Caco-2 (cell line): ENCODE measurements at regions not wholly inside any gene's neighbourhood (a gene's known extent, or its start where the extent isn't known, plus 50 kb on each side); places are given as distances from the start of the nearest gene placed in this dataset.
A peak's percentile ranks its signal among the peaks of the same experiment; 100 is the strongest.

Source experiments
- BruUV-seq: library from RNA; stranded (reverse); fragments of 400-500 nt; replicated peaks from 2 replicates; lab custom pipeline; 2021; lab: Mats Ljungman, UMichigan
- CTCF ChIA-PET: fragments of 300-600 bp; sonication (Branson Sonifier 250); formaldehyde crosslinking; loops from one replicate; lab custom pipeline; 2022; ENCODE audit warnings: antibody characterized with exemption; lab: Charles Lee
- POLR2A ChIA-PET: fragments of 300-600 bp; sonication (Branson Sonifier 250); formaldehyde crosslinking; loops from one replicate; lab custom pipeline; 2022; ENCODE audit warnings: antibody characterized with exemption; lab: Charles Lee
- DNase-seq, 2 experiments: peaks; one replicate each; pipeline versions ENCODE4 v3.0.0 to v3.0.0-alpha.2; 2020 to 2022
- H3K27me3 ChIP-seq: replicated peaks from 2 replicates; pipeline ENCODE4 v1.6.0; 2011; ENCODE audit warnings: low read length; ENCODE audit not compliant: control insufficient read depth, insufficient read depth
- H3K36me3 ChIP-seq: 2 replicates; pipeline ENCODE4 v1.5.1; 2011; ENCODE audit warnings: low read length; ENCODE audit not compliant: control insufficient read depth, insufficient read depth
- H3K4me1 ChIP-seq: fragments of 250-450 bp; sonication (Bioruptor Pico); 2 replicates; pipeline ENCODE4 v1.5.1; 2020; ENCODE audit warnings: mild to moderate bottlenecking
- H3K4me3 ChIP-seq: 2 replicates; pipeline ENCODE4 v1.5.1; 2011; ENCODE audit warnings: low read depth, mild to moderate bottlenecking, control low read depth, low read length
- H3K9me3 ChIP-seq: fragments of 250-450 bp; sonication (Bioruptor Pico); 2 replicates; pipeline ENCODE4 v1.5.1; 2020; ENCODE audit warnings: mild to moderate bottlenecking, moderate library complexity
- H3K27ac Mint-ChIP-seq: one replicate; pipeline ENCODE4 v1.8.0; 2022; ENCODE audit warnings: mixed read lengths; ENCODE audit not compliant: unreplicated experiment
- H3K27me3 Mint-ChIP-seq: one replicate; pipeline ENCODE4 v1.8.0; 2022; ENCODE audit warnings: mixed read lengths; ENCODE audit not compliant: insufficient read depth, unreplicated experiment
- H3K36me3 Mint-ChIP-seq: one replicate; pipeline ENCODE4 v1.8.0; 2022; ENCODE audit warnings: mild to moderate bottlenecking, mixed read lengths; ENCODE audit not compliant: insufficient read depth, unreplicated experiment
- H3K4me1 Mint-ChIP-seq: one replicate; pipeline ENCODE4 v1.8.0; 2022; ENCODE audit warnings: low read depth, mixed read lengths; ENCODE audit not compliant: unreplicated experiment
- H3K4me3 Mint-ChIP-seq: one replicate; pipeline ENCODE4 v1.8.0; 2022; ENCODE audit warnings: mild to moderate bottlenecking, moderate library complexity, mixed read lengths; ENCODE audit not compliant: unreplicated experiment
- H3K9me3 Mint-ChIP-seq: one replicate; pipeline ENCODE4 v1.8.0; 2022; ENCODE audit warnings: mixed read lengths; ENCODE audit not compliant: unreplicated experiment
- intact Hi-C: fragments of 100-400 bp; cut with micrococcal nuclease; formaldehyde crosslinking; loops from one replicate; pipeline ENCODE4 v1.10.0; 2022; ENCODE audit not compliant: unreplicated experiment
- TF ChIP-seq, protein P1 (sequence below), 2 experiments: fragments of 200-600 bp in 1 of 2; IDR thresholded peaks; 1 replicate in 1 of 2; 2 replicates in 1 of 2; pipeline versions ENCODE4 v1.5.1 to v1.8.0; 2011 to 2022; ENCODE audit warnings: antibody characterized with exemption in 1 of 2, control low read depth in 1 of 2, inconsistent platforms in 1 of 2, low read depth in 1 of 2, low read length in 1 of 2, mild to moderate bottlenecking in 1 of 2, moderate library complexity in 1 of 2; ENCODE audit not compliant: insufficient read depth in 1 of 2, severe bottlenecking in 1 of 2, unreplicated experiment in 1 of 2

DNA sequence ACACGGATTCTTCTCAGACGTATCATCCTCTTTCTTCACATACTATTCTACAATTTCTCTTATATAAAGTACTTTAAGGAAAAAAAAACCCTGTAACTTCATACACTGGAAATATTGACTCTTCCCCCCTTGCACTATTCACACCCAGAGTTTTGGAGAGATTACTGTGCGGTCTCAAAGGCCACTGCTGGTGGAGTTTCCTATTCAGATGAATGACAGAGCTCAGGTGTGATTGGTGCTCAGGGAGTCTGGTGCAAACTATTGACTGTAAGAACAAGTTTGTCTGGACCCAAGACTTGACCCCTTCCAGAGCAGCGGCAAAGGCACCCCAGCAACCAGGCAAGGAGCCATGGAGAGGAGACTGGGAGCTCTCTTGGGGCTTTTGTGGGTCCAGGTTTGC lies 187.5 kb upstream of the OR4E1 start:
- no peak for DNase-seq
- BruUV-seq, result no TSS peak
- no peak overlapping the region for H3K27ac Mint-ChIP-seq
- H3K27me3 ChIP-seq, result no peaks in the 10 kb centered on the region
- H3K4me1 ChIP-seq, result no peaks in the 10 kb centered on the region
- peaks cover 19% of the 10 kb centered on the region for H3K27me3 Mint-ChIP-seq
- H3K4me3 ChIP-seq, result no peak overlapping the region
- H3K36me3 Mint-ChIP-seq, result no peaks in the 10 kb centered on the region
- no peaks in the 10 kb centered on the region for H3K9me3 ChIP-seq
- intact Hi-C loops, result loop anchor here (10.0 kb wide), 1 partner anchor 96 kb away; no protein-coding TSS in a partner anchor
- POLR2A ChIA-PET, result interaction anchor here (0.5 kb wide), 1 partner anchor 26 kb away, joined by 3 read pairs; no protein-coding TSS in a partner anchor
- H3K4me1 Mint-ChIP-seq, result no peaks in the 10 kb centered on the region
- no peaks in the 10 kb centered on the region for H3K36me3 ChIP-seq
- H3K9me3 Mint-ChIP-seq, result no peaks in the 10 kb centered on the region
- H3K4me3 Mint-ChIP-seq, result no peak overlapping the region
- TF ChIP-seq, protein P1, sequence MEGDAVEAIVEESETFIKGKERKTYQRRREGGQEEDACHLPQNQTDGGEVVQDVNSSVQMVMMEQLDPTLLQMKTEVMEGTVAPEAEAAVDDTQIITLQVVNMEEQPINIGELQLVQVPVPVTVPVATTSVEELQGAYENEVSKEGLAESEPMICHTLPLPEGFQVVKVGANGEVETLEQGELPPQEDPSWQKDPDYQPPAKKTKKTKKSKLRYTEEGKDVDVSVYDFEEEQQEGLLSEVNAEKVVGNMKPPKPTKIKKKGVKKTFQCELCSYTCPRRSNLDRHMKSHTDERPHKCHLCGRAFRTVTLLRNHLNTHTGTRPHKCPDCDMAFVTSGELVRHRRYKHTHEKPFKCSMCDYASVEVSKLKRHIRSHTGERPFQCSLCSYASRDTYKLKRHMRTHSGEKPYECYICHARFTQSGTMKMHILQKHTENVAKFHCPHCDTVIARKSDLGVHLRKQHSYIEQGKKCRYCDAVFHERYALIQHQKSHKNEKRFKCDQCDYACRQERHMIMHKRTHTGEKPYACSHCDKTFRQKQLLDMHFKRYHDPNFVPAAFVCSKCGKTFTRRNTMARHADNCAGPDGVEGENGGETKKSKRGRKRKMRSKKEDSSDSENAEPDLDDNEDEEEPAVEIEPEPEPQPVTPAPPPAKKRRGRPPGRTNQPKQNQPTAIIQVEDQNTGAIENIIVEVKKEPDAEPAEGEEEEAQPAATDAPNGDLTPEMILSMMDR (IDR thresholded peaks at IDR 0.05; ENCODE audit: insufficient read depth in 1 of 2, low read depth in 1 of 2, low read length in 1 of 2, severe bottlenecking in 1 of 2, unreplicated experiment in 1 of 2), result no peak
- CTCF ChIA-PET, result interaction anchor here (2.5 kb wide), 1 partner anchor 8 kb away, joined by 11 read pairs; no protein-coding TSS in a partner anchor

DNA sequence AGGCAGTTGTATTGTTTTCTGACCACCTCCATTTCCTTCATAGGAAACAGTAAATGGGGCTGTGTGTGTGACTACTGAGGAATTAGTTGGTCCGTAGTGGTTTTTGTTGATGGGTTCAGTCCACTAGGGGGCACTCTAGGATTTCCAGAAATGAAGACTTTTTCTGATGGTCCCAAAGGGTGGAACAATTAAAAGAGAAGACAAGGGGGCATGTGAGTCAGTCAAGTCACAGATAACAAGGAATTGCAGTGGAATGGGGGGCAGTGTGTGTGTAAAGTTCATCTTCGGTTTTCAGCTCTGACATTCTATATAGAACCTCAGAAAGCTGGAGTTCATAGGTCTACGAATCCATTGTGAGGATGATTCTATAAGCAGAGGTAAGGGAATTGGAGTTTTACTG lies 186.6 kb upstream of the OR4E1 start:
- TF ChIP-seq, protein P1 (IDR thresholded peaks at IDR 0.05; ENCODE audit: insufficient read depth in 1 of 2, low read depth in 1 of 2, low read length in 1 of 2, severe bottlenecking in 1 of 2, unreplicated experiment in 1 of 2), result peak; percentile 19 to 45
- POLR2A ChIA-PET, result no interaction called here
- H3K4me3 Mint-ChIP-seq, result no peak overlapping the region
- H3K9me3 Mint-ChIP-seq, result no peaks in the 10 kb centered on the region
- peaks cover 15% of the 10 kb centered on the region for H3K27me3 Mint-ChIP-seq
- intact Hi-C loops, result loop anchor here (10.0 kb wide), 1 partner anchor 95 kb away; no protein-coding TSS in a partner anchor
- no peaks in the 10 kb centered on the region for H3K4me1 Mint-ChIP-seq
- H3K4me1 ChIP-seq, result no peaks in the 10 kb centered on the region
- no peaks in the 10 kb centered on the region for H3K36me3 ChIP-seq
- no peak overlapping the region for H3K4me3 ChIP-seq
- CTCF ChIA-PET, result interaction anchor here (2.5 kb wide), 1 partner anchor 7 kb away, joined by 11 read pairs; no protein-coding TSS in a partner anchor
- no peaks in the 10 kb centered on the region for H3K36me3 Mint-ChIP-seq
- no peaks in the 10 kb centered on the region for H3K27me3 ChIP-seq
- no TSS peak for BruUV-seq
- peak in 1 of 2 experiments; percentile 12 for DNase-seq
- H3K27ac Mint-ChIP-seq, result no peak overlapping the region
- H3K9me3 ChIP-seq, result no peaks in the 10 kb centered on the region

DNA sequence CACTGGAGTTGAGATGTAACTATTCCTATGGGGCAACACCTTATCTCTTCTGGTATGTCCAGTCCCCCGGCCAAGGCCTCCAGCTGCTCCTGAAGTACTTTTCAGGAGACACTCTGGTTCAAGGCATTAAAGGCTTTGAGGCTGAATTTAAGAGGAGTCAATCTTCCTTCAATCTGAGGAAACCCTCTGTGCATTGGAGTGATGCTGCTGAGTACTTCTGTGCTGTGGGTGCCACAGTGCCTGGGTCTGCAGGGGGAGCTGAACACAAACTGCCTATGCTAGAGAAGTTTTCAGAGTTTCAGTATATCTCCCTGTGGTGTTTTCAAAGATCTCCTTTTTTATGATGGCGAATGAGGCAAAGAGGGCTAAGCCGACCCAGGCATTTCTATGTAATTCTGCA lies 179.2 kb upstream of the OR4E1 start:
- intact Hi-C loops, result no loop called here
- H3K27ac Mint-ChIP-seq, result no peak overlapping the region
- no peak overlapping the region for H3K4me3 Mint-ChIP-seq
- TF ChIP-seq, protein P1 (IDR thresholded peaks at IDR 0.05; ENCODE audit: insufficient read depth in 1 of 2, low read depth in 1 of 2, low read length in 1 of 2, severe bottlenecking in 1 of 2, unreplicated experiment in 1 of 2), result no peak
- no TSS peak for BruUV-seq
- no peak overlapping the region for H3K4me3 ChIP-seq
- POLR2A ChIA-PET, result no interaction called here
- no peaks in the 10 kb centered on the region for H3K4me1 ChIP-seq
- H3K36me3 ChIP-seq, result no peaks in the 10 kb centered on the region
- no peaks in the 10 kb centered on the region for H3K4me1 Mint-ChIP-seq
- CTCF ChIA-PET, result interaction anchor here (1.0 to 2.6 kb wide), 2 partner anchors 8 to 138 kb away, joined by 4 to 11 read pairs; no protein-coding TSS in a partner anchor
- H3K9me3 Mint-ChIP-seq, result no peaks in the 10 kb centered on the region
- H3K9me3 ChIP-seq, result no peaks in the 10 kb centered on the region
- H3K36me3 Mint-ChIP-seq, result no peaks in the 10 kb centered on the region
- H3K27me3 ChIP-seq, result no peaks in the 10 kb centered on the region
- DNase-seq, result no peak
- peaks cover 17% of the 10 kb centered on the region for H3K27me3 Mint-ChIP-seq
